ENCODE measurements at regions not wholly inside any gene's neighbourhood (a gene's known extent, or its start where the extent isn't known, plus 50 kb on each side); places are given as distances from the start of the nearest gene placed in this dataset.

- TF ChIP-seq POLR2A (IDR thresholded peaks at IDR 0.05) (no peak), CTCF (IDR thresholded peaks at IDR 0.05) (no peak), POLR2AphosphoS5 (IDR thresholded peaks at IDR 0.05) (no peak), EP300 (IDR thresholded peaks at IDR 0.05) (no peak)
Measured at GRCh38 chr3:158005391-158006100, 100.7 kb downstream of the SHOX2 start.

Measured in upper lobe of left lung (tissue), 4 donors.